Keratinocyte (primary cell): ENCODE measurements at regions not wholly inside any gene's neighbourhood (a gene's known extent, or its start where the extent isn't known, plus 50 kb on each side); places are given as distances from the start of the nearest gene placed in this dataset.

Source experiments
- DNase-seq: peaks from one replicate; pipeline ENCODE4 v3.0.0-alpha.2; 2011; ENCODE audit warnings: low read depth, missing footprints, low spot score
- FAIRE-seq: peaks from 2 replicates; lab custom pipeline; 2011; peaks lifted over from hg19 to GRCh38; lab: Jason Lieb, UNC
- H2AFZ ChIP-seq: 2 replicates; pipeline ENCODE4 v1.6.0; 2012; ENCODE audit warnings: low read length, control low read depth, inconsistent platforms; ENCODE audit not compliant: control insufficient read depth
- H3K27ac ChIP-seq: 2 replicates; pipeline ENCODE4 v1.5.1; 2011; ENCODE audit warnings: low read length; ENCODE audit not compliant: control insufficient read depth, insufficient read depth
- H3K27me3 ChIP-seq: 3 replicates; pipeline ENCODE4 v1.6.0; 2011; ENCODE audit warnings: low read length; ENCODE audit not compliant: control insufficient read depth, insufficient read depth; ENCODE audit errors: extremely low read depth
- H3K36me3 ChIP-seq, 2 experiments: 2 replicates in 1 of 2; 3 replicates in 1 of 2; pipeline ENCODE4 v1.5.1; 2011; ENCODE audit warnings: low read length in 2 of 2, mild to moderate bottlenecking in 1 of 2; ENCODE audit not compliant: control insufficient read depth in 2 of 2, insufficient read depth in 2 of 2; ENCODE audit errors: extremely low read depth in 1 of 2
- H3K4me1 ChIP-seq: 3 replicates; pipeline ENCODE4 v1.5.1; 2011; ENCODE audit warnings: low read length; ENCODE audit not compliant: control insufficient read depth, insufficient read depth; ENCODE audit errors: extremely low read depth
- H3K4me2 ChIP-seq: 3 replicates; pipeline ENCODE4 v1.6.0; 2011; ENCODE audit warnings: low read depth, low read length; ENCODE audit not compliant: control insufficient read depth, insufficient read depth; ENCODE audit errors: extremely low read depth
- H3K4me3 ChIP-seq, 3 experiments: fragments of 200-600 bp in 1 of 3; sonication (generic) in 1 of 3; 2 replicates in 2 of 3; 3 replicates in 1 of 3; pipeline ENCODE4 v1.5.1; 2011 to 2016; ENCODE audit warnings: low read length in 3 of 3, mild to moderate bottlenecking in 3 of 3, control low read depth in 2 of 3, inconsistent platforms in 1 of 3, low read depth in 1 of 3, mixed read lengths in 1 of 3, mixed run types in 1 of 3, moderate library complexity in 1 of 3; ENCODE audit not compliant: control insufficient read depth in 2 of 3, insufficient read depth in 2 of 3; ENCODE audit errors: extremely low read depth in 1 of 3
- H3K79me2 ChIP-seq: 2 replicates; pipeline ENCODE4 v1.6.0; 2012; ENCODE audit warnings: low read length; ENCODE audit not compliant: control insufficient read depth, insufficient read depth
- H3K9ac ChIP-seq: 3 replicates; pipeline ENCODE4 v1.6.0; 2011; ENCODE audit warnings: low read length; ENCODE audit not compliant: control insufficient read depth, insufficient read depth; ENCODE audit errors: extremely low read depth
- H3K9me1 ChIP-seq: 3 replicates; pipeline ENCODE4 v1.6.0; 2011; ENCODE audit warnings: low read length; ENCODE audit not compliant: control insufficient read depth, insufficient read depth; ENCODE audit errors: extremely low read depth
- H3K9me3 ChIP-seq: 2 replicates; pipeline ENCODE4 v1.5.1; 2012; ENCODE audit warnings: low read depth, low read length; ENCODE audit not compliant: control insufficient read depth
- H4K20me1 ChIP-seq: 3 replicates; pipeline ENCODE4 v1.6.0; 2011; ENCODE audit warnings: low read length; ENCODE audit not compliant: control insufficient read depth, insufficient read depth; ENCODE audit errors: extremely low read depth
- EZH2 ChIP-seq: IDR thresholded peaks from one replicate; pipeline ENCODE4 v1.6.1; 2012; ENCODE audit warnings: inconsistent platforms, mild to moderate bottlenecking, low read length, moderate library complexity
- dilution Hi-C: fragments of 300-500 bp; cut with MboI; formaldehyde crosslinking; loops from one replicate; pipeline ENCODE4 v1.7.0; 2020; ENCODE audit warnings: low sequenced_read_pairs; ENCODE audit not compliant: extremely low pct_ligation_motif_present
- TF ChIP-seq, protein P1 (sequence below), 3 experiments: IDR thresholded peaks in 1 of 3; conservative IDR thresholded peaks in 1 of 3; optimal IDR thresholded peaks in 1 of 3; 2 replicates in 2 of 3; 3 replicates in 1 of 3; pipeline versions ENCODE3 to v1.5.1; 2011; ENCODE audit warnings: low read length in 3 of 3, mild to moderate bottlenecking in 3 of 3, moderate library complexity in 2 of 3, control low read depth in 1 of 3, inconsistent platforms in 1 of 3; ENCODE audit not compliant: insufficient read depth in 2 of 3; ENCODE audit errors: extremely low read depth in 1 of 3

DNA sequence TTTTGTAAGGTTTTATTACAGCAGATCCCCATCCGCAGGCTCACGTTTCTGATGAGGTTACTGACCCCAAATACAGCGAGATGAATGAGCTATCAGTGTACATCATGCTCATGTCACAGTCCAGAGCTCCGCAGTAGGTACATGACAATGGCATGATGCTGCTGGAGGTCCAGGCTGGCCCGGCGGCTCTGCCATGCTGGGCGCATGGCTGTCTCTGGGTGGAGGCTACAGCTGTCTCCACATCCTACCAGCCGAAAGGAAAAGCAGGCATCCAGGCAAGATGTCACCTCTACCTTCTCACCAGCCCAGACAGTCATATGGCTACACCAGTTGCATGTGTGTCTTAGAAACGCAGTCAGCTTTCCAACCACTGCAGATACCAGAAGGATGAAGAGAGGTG is 90.9 kb upstream of the RNF32 start:
- Histone ChIP-seq H3K9ac (no peak overlapping the region), H2AFZ (no peak overlapping the region), H3K36me3 (no peaks in the 10 kb centered on the region), H3K27me3 (no peaks in the 10 kb centered on the region), H3K27ac (no peak overlapping the region), H3K79me2 (no peaks in the 10 kb centered on the region), H3K9me3 (no peaks in the 10 kb centered on the region), H4K20me1 (no peaks in the 10 kb centered on the region), H3K4me1 (no peaks in the 10 kb centered on the region), H3K4me2 (no peak overlapping the region), H3K9me1 (no peaks in the 10 kb centered on the region), H3K4me3 (no peak overlapping the region)
- dilution Hi-C loops, result no loop called here
- FAIRE-seq (no peak), DNase-seq (no peak)
- TF ChIP-seq, protein P1, sequence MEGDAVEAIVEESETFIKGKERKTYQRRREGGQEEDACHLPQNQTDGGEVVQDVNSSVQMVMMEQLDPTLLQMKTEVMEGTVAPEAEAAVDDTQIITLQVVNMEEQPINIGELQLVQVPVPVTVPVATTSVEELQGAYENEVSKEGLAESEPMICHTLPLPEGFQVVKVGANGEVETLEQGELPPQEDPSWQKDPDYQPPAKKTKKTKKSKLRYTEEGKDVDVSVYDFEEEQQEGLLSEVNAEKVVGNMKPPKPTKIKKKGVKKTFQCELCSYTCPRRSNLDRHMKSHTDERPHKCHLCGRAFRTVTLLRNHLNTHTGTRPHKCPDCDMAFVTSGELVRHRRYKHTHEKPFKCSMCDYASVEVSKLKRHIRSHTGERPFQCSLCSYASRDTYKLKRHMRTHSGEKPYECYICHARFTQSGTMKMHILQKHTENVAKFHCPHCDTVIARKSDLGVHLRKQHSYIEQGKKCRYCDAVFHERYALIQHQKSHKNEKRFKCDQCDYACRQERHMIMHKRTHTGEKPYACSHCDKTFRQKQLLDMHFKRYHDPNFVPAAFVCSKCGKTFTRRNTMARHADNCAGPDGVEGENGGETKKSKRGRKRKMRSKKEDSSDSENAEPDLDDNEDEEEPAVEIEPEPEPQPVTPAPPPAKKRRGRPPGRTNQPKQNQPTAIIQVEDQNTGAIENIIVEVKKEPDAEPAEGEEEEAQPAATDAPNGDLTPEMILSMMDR (optimal IDR thresholded peaks at IDR 0.05 in 1 of 3, IDR thresholded peaks at IDR 0.05 in 1 of 3, conservative IDR thresholded peaks at IDR 0.05 in 1 of 3; ENCODE audit: extremely low read depth in 1 of 3, insufficient read depth in 2 of 3, low read length in 3 of 3), result no peak
- no peak for TF ChIP-seq EZH2

GRCh38 chr7:156547884-156548561 is 92.6 kb upstream of the RNF32 start:
- Histone ChIP-seq H3K79me2 (no peaks in the 10 kb centered on the region), H2AFZ (no peak overlapping the region), H3K9me3 (no peaks in the 10 kb centered on the region), H3K27me3 (no peaks in the 10 kb centered on the region), H3K4me3 (no peak overlapping the region), H4K20me1 (no peaks in the 10 kb centered on the region), H3K27ac (no peak overlapping the region), H3K4me2 (no peak overlapping the region), H3K9ac (no peak overlapping the region), H3K36me3 (no peaks in the 10 kb centered on the region), H3K4me1 (no peaks in the 10 kb centered on the region), H3K9me1 (no peaks in the 10 kb centered on the region)
- dilution Hi-C loops, result no loop called here
- FAIRE-seq (no peak), DNase-seq (no peak)
- TF ChIP-seq, protein P1 (optimal IDR thresholded peaks at IDR 0.05 in 1 of 3, IDR thresholded peaks at IDR 0.05 in 1 of 3, conservative IDR thresholded peaks at IDR 0.05 in 1 of 3; ENCODE audit: extremely low read depth in 1 of 3, insufficient read depth in 2 of 3, low read length in 3 of 3), result no peak
- TF ChIP-seq EZH2, result no peak
